Adrenal gland (tissue), 9 donors: ENCODE measurements at regions not wholly inside any gene's neighbourhood (a gene's known extent, or its start where the extent isn't known, plus 50 kb on each side); places are given as distances from the start of the nearest gene placed in this dataset.

Experiments
- DNase-seq, 7 donors: peaks; one replicate each; pipeline ENCODE4 v3.0.0-alpha.2; 2019 to 2020
- H3K27ac ChIP-seq, 5 donors: fragments of 200-600 bp; sonication (generic) in 4 of 5; 1 replicate in 3 of 5; 2 replicates in 2 of 5; pipeline versions ENCODE4 v1.5.1 to v1.8.0; 2016 to 2020; ENCODE audit warnings: mild to moderate bottlenecking in 1 of 5
- H3K27me3 ChIP-seq: fragments of 200-600 bp; 2 replicates; pipeline ENCODE4 v1.8.0; 2021
- H3K36me3 ChIP-seq, 2 donors: fragments of 200-600 bp; replicated peaks in 1 of 2; 1 replicate in 1 of 2; 2 replicates in 1 of 2; pipeline versions ENCODE4 v1.5.1 to v1.8.0; 2018 to 2022
- H3K4me1 ChIP-seq, 2 donors: fragments of 200-600 bp; replicated peaks in 1 of 2; 1 replicate in 1 of 2; 2 replicates in 1 of 2; pipeline versions ENCODE4 v1.5.1 to v1.8.0; 2018 to 2021
- H3K4me3 ChIP-seq, 4 donors: fragments of 200-600 bp; sonication (generic) in 3 of 4; one replicate each; pipeline ENCODE4 v1.5.1; 2016 to 2018
- H3K9me3 ChIP-seq, 3 donors: fragments of 200-600 bp; sonication (generic) in 1 of 3; replicated peaks in 1 of 3; 1 replicate in 2 of 3; 2 replicates in 1 of 3; pipeline versions ENCODE4 v1.5.1 to v1.8.0; 2016 to 2021
- POLR2A ChIP-seq, 2 donors: fragments of 450-650 bp; IDR thresholded peaks; one replicate each; pipeline ENCODE4 v1.6.1; 2017; ENCODE audit warnings: antibody characterized with exemption in 2 of 2, mild to moderate bottlenecking in 2 of 2, moderate library complexity in 1 of 2
- WGBS, 4 donors: extraction: QIAGEN DNeasy Blood & Tissue Kit in 2 of 4; methylation state at CpG; one replicate each; pipeline versions ENCODE4 v1.1.5 to v1.1.7; 2013 to 2017; 5-methylcytosine and 5-hydroxymethylcytosine counted together
- intact Hi-C, 2 donors: fragments of 100-400 bp; cut with DNase I; formaldehyde crosslinking; loops; one replicate each; pipeline versions ENCODE4 v1.14.1 to v1.15.0; 2022 to 2023
- TF ChIP-seq, protein P1 (sequence below), 6 experiments: fragments of 450-650 bp in 4 of 6; fragments of 200-600 bp in 2 of 6; sonication (generic) in 1 of 6; IDR thresholded peaks; 1 replicate in 5 of 6; 2 replicates in 1 of 6; pipeline versions ENCODE4 v1.5.1 to v1.8.0; 2016 to 2021; ENCODE audit warnings: antibody characterized with exemption in 6 of 6, mild to moderate bottlenecking in 2 of 6, moderate library complexity in 1 of 6
- donor health status: healthy with polysubstance abuse.
- donor health status: Bipolar disorder and iron deficiency.
- donor health status: DM: yes; HTN: yes; CAD: no.
- donor health status: DM: no; HTN: no; CAD: no.
- donor health status: DM: no; HTN: no; CAD: no.

DNA sequence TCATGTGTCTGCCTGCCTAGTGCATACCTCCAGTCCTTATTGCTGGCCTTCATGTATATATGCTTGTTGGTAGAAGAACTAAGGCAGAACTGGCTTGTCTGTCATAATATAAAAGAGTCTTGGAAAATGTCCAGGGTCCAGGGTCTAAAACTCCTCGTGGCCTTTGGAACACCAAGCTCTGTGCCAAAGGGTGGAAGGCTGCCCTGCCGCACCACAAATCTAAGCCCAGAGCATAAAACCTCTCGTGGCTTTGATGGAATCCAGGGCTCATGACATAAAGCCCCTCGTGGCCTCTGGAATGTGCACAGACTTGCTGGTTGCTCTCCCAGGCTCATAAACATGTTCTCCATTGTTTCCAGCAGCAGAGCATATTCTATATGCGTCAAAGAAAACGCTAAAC is 107.9 kb downstream of the BBS10 start:
- no peaks in the 10 kb centered on the region for H3K27me3 ChIP-seq
- H3K36me3 ChIP-seq, result no peaks in the 10 kb centered on the region
- H3K27ac ChIP-seq, result no peak overlapping the region
- WGBS, 4 donors, result 81 to 92% (median 82%) methylated on average over 6 of the region's 6 CpGs
- H3K4me1 ChIP-seq, result no peaks in the 10 kb centered on the region
- TF ChIP-seq, protein P1, sequence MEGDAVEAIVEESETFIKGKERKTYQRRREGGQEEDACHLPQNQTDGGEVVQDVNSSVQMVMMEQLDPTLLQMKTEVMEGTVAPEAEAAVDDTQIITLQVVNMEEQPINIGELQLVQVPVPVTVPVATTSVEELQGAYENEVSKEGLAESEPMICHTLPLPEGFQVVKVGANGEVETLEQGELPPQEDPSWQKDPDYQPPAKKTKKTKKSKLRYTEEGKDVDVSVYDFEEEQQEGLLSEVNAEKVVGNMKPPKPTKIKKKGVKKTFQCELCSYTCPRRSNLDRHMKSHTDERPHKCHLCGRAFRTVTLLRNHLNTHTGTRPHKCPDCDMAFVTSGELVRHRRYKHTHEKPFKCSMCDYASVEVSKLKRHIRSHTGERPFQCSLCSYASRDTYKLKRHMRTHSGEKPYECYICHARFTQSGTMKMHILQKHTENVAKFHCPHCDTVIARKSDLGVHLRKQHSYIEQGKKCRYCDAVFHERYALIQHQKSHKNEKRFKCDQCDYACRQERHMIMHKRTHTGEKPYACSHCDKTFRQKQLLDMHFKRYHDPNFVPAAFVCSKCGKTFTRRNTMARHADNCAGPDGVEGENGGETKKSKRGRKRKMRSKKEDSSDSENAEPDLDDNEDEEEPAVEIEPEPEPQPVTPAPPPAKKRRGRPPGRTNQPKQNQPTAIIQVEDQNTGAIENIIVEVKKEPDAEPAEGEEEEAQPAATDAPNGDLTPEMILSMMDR (IDR thresholded peaks at IDR 0.05), result no peak
- no peak for TF ChIP-seq POLR2A (IDR thresholded peaks at IDR 0.05)
- no peaks in the 10 kb centered on the region for H3K9me3 ChIP-seq
- no peak overlapping the region for H3K4me3 ChIP-seq
- DNase-seq, result no peak
- intact Hi-C loops, result no loop called here

DNA sequence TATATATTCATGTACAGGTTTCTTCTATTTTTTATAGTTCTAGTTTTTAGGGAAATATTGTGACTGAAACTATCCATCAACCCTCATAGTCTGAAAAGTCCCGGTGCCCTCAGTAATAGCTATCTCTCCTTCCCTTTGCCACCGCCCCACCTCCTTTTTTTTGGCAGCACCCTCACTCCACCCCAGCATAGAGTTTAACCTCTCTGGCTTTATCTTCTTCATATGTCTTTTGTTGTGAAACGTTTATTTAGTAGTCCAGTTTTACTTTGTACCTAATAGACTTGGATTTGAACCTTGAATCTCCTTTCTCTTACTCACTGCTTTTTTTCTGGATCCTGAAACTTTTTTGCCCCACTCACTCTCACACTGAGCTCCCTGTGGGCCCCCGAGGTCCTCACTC is 109.5 kb downstream of the BBS10 start:
- no peaks in the 10 kb centered on the region for H3K9me3 ChIP-seq
- WGBS, 4 donors, result 68 to 84% (median 77%) methylated on average over 4 of the region's 4 CpGs
- H3K27ac ChIP-seq, result no peak overlapping the region
- TF ChIP-seq, protein P1 (IDR thresholded peaks at IDR 0.05), result no peak
- TF ChIP-seq POLR2A (IDR thresholded peaks at IDR 0.05), result no peak
- no peaks in the 10 kb centered on the region for H3K36me3 ChIP-seq
- intact Hi-C loops, result no loop called here
- DNase-seq, result no peak
- H3K4me1 ChIP-seq, result no peaks in the 10 kb centered on the region
- no peaks in the 10 kb centered on the region for H3K27me3 ChIP-seq
- H3K4me3 ChIP-seq, result no peak overlapping the region

DNA sequence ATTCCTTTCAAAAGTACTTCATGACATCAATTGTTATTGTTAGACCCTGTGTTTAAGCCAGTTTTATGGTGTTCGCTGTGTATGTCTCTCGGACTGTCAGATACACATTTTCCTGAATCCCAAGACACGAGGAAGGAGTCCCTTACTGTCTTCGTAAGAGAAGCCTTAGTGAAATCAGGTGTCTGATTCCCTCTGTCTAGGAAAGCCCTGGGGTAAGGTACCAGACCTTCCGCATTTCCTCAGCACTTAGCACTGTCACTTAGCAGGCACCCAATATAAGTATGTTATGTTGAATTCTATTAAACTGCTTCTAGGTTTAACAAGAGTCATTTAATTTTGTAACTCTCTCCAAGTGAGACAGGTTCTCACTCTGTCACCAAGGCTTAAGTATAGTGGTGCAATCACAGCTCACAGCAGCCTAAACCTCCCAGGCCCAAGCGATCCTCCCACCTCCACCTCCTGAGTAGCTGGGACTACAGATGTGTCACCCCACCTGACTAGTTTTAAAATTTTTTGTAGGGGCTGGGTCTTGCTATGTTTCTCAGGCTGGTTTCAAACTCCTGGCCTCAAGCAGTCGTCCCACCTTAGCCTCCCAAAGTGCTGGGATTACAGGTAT is 111.0 kb downstream of the BBS10 start:
- intact Hi-C loops, result no loop called here
- DNase-seq, result no peak
- Histone ChIP-seq H3K4me1 (no peaks in the 10 kb centered on the region), H3K9me3 (no peaks in the 10 kb centered on the region), H3K27me3 (no peaks in the 10 kb centered on the region), H3K4me3 (no peak overlapping the region), H3K36me3 (no peaks in the 10 kb centered on the region), H3K27ac (no peak overlapping the region)
- TF ChIP-seq, protein P1 (IDR thresholded peaks at IDR 0.05), result no peak
- no peak for TF ChIP-seq POLR2A (IDR thresholded peaks at IDR 0.05)
- whole genome bisulfite sequencing, 4 donors, result 89 to 96% (median 91%) methylated on average over 7 of the region's 7 CpGs

DNA sequence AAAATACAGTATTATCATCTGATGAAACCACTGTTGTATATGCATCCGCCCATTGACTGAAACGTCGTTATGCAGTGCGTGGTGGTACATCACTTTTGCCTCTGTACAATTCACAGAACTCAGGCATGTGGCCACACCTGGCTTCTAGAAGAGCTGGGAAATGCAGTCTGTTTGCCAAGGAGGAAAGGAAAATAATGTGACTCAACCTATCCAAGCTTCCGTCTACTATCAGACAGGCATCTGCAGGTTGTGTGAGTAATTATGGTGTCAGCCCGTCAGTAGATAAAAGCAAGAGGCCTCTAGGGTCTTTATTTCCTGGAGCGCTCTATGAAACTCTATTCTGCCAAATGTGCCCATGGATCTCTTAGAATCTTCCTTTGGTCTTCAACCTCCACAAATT is 111.6 kb downstream of the BBS10 start:
- Histone ChIP-seq H3K9me3 (no peaks in the 10 kb centered on the region), H3K27me3 (no peaks in the 10 kb centered on the region), H3K36me3 (no peaks in the 10 kb centered on the region), H3K27ac (no peak overlapping the region), H3K4me1 (no peaks in the 10 kb centered on the region), H3K4me3 (no peak overlapping the region)
- no peak for TF ChIP-seq POLR2A (IDR thresholded peaks at IDR 0.05)
- TF ChIP-seq, protein P1 (IDR thresholded peaks at IDR 0.05), result no peak
- no peak for DNase-seq
- intact Hi-C loops, result no loop called here
- 73 to 83% (median 78%) methylated on average over 7 of the region's 7 CpGs for WGBS, 4 donors
